Loucy (cell line): ENCODE measurements at regions not wholly inside any gene's neighbourhood (a gene's known extent, or its start where the extent isn't known, plus 50 kb on each side); places are given as distances from the start of the nearest gene placed in this dataset.

Experiments used
- EZH2phosphoT487 ChIP-seq: fragments of 200-600 bp; IDR thresholded peaks from 2 replicates; pipeline ENCODE4 v1.6.1; 2018; ENCODE audit warnings: antibody characterized with exemption, mild to moderate bottlenecking, moderate library complexity, borderline replicate concordance
- TF ChIP-seq, protein P1 (sequence below): fragments of 200-600 bp; sonication (generic); conservative IDR thresholded peaks from 2 replicates; pipeline ENCODE4 v1.5.1; 2014; ENCODE audit warnings: mild to moderate bottlenecking, antibody characterized with exemption, low read length

GRCh38 chr2:15804246-15804619 is 136.1 kb upstream of the MYCN start:
- TF ChIP-seq, protein P1, sequence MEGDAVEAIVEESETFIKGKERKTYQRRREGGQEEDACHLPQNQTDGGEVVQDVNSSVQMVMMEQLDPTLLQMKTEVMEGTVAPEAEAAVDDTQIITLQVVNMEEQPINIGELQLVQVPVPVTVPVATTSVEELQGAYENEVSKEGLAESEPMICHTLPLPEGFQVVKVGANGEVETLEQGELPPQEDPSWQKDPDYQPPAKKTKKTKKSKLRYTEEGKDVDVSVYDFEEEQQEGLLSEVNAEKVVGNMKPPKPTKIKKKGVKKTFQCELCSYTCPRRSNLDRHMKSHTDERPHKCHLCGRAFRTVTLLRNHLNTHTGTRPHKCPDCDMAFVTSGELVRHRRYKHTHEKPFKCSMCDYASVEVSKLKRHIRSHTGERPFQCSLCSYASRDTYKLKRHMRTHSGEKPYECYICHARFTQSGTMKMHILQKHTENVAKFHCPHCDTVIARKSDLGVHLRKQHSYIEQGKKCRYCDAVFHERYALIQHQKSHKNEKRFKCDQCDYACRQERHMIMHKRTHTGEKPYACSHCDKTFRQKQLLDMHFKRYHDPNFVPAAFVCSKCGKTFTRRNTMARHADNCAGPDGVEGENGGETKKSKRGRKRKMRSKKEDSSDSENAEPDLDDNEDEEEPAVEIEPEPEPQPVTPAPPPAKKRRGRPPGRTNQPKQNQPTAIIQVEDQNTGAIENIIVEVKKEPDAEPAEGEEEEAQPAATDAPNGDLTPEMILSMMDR = no peak
- no peak for TF ChIP-seq EZH2phosphoT487
